Peyer's patch (tissue), 4 donors: ENCODE measurements at regions not wholly inside any gene's neighbourhood (a gene's known extent, or its start where the extent isn't known, plus 50 kb on each side); places are given as distances from the start of the nearest gene placed in this dataset.

Experiments
- CTCF ChIP-seq, 6 experiments: fragments of 450-650 bp in 4 of 6; fragments of 200-600 bp in 2 of 6; sonication (generic) in 1 of 6; IDR thresholded peaks; one replicate each; pipeline ENCODE4 v1.5.1; 2017 to 2019; ENCODE audit warnings: antibody characterized with exemption in 6 of 6, mild to moderate bottlenecking in 3 of 6, moderate library complexity in 1 of 6
- POLR2A ChIP-seq, 2 donors: fragments of 450-650 bp; IDR thresholded peaks; one replicate each; pipeline ENCODE4 v1.5.1; 2017; ENCODE audit warnings: antibody characterized with exemption in 2 of 2, mild to moderate bottlenecking in 2 of 2, moderate library complexity in 2 of 2

GRCh38 chr3:69675786-69676530 lies 63.3 kb upstream of the MITF start:
- TF ChIP-seq CTCF (IDR thresholded peaks at IDR 0.05) (no peak), POLR2A (IDR thresholded peaks at IDR 0.05) (no peak)
